ENCODE measurements at regions not wholly inside any gene's neighbourhood (a gene's known extent, or its start where the extent isn't known, plus 50 kb on each side); places are given as distances from the start of the nearest gene placed in this dataset.

DNA sequence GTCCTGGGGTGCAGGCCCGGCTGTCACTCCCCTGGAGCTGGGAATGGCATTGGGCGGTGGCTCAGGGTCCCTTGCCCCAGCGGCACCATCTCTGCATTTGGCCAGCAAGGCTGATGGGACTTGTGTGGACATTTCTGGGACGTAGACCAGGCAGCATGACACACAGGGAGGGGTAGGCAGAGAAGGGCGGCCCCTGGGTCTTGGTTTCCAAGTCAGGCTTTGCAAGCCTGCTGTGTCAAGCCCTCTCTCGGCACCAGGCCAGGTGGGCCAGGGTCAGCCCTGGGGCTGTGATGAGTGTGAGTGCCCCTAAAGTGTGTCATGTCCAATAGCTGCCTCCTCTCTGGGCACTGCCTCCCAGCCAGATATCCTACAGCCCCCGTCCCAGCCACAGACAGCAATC, 335.2 kb downstream of the SEC14L1 start:
- TF ChIP-seq EZH2phosphoT487 (IDR thresholded peaks at IDR 0.05; ENCODE audit: borderline replicate concordance, low read length) (no peak), EZH2 (IDR thresholded peaks at IDR 0.05; ENCODE audit: low read length, unreplicated experiment) (no peak)
- TF ChIP-seq, protein P1, sequence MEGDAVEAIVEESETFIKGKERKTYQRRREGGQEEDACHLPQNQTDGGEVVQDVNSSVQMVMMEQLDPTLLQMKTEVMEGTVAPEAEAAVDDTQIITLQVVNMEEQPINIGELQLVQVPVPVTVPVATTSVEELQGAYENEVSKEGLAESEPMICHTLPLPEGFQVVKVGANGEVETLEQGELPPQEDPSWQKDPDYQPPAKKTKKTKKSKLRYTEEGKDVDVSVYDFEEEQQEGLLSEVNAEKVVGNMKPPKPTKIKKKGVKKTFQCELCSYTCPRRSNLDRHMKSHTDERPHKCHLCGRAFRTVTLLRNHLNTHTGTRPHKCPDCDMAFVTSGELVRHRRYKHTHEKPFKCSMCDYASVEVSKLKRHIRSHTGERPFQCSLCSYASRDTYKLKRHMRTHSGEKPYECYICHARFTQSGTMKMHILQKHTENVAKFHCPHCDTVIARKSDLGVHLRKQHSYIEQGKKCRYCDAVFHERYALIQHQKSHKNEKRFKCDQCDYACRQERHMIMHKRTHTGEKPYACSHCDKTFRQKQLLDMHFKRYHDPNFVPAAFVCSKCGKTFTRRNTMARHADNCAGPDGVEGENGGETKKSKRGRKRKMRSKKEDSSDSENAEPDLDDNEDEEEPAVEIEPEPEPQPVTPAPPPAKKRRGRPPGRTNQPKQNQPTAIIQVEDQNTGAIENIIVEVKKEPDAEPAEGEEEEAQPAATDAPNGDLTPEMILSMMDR (conservative IDR thresholded peaks at IDR 0.05; ENCODE audit: low read depth, low read length): no peak
- Histone ChIP-seq H3K9ac (ENCODE audit: low read length) (no peak overlapping the region), H3K9me3 (ENCODE audit: low read length) (no peaks in the 10 kb centered on the region), H3K36me3 (ENCODE audit: low read depth, low read length) (no peaks in the 10 kb centered on the region; the same call in 1 of the 2 replicates), H3K27me3 (ENCODE audit: low read length) (no peaks in the 10 kb centered on the region), H3F3A (ENCODE audit: low read length, unreplicated experiment) (peaks cover 6% of the 10 kb centered on the region), H3K27ac (ENCODE audit: low read length) (peak overlapping the region; percentile 75; the same call in 1 of the 2 replicates), H2AFZ (ENCODE audit: low read length) (no peak overlapping the region), H4K20me1 (ENCODE audit: low read length) (peaks cover 22% of the 10 kb centered on the region; the same call in 1 of the 2 replicates), H3K79me2 (ENCODE audit: low read length) (peaks cover 91% of the 10 kb centered on the region), H3K4me3 (ENCODE audit: low read length) (no peak overlapping the region), H3K4me2 (ENCODE audit: low read length) (peak overlapping the region; percentile 69), H3K9me2 (replicated peaks; ENCODE audit: low read length) (no peaks in the 10 kb centered on the region), H3K4me1 (ENCODE audit: insufficient read depth, low read length) (peaks cover 49% of the 10 kb centered on the region)
- ATAC-seq: no peak
- CTCF ChIA-PET: no interaction called here
- POLR2A ChIA-PET (ENCODE audit: unreplicated experiment): interaction anchor here (0.6 kb wide), 2 partner anchors 24 to 1106 kb away, joined by 5 to 8 read pairs; no protein-coding TSS in a partner anchor
- DNase-seq: peak; percentile 35
- no TSS peak for BruUV-seq (replicated peaks)
- intact Hi-C loops (cut with micrococcal nuclease): loop anchor here (5.0 kb wide), 1 partner anchor 144 kb away; no protein-coding TSS in a partner anchor

DNA sequence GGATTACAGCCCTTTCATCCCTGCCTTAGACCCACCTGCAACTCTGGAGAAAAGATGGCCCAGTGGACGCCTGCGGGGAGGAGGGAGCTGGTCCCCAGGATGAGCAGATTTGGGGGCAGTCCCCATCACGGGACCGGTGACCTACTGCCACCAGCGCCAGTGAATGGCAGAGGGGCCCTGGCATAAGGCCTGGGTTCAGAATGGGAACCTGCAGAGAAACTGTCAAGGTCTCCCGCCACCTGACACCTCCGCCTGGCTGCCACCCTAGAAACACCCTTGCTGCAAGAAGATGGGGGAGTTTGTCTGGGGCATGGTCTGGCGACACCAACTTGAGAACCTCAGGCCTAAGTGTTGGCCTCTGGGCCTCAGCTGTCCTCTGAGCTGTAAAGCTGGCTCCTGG, 335.7 kb downstream of the SEC14L1 start:
- peaks cover 6% of the 10 kb centered on the region for H3F3A ChIP-seq (ENCODE audit: low read length, unreplicated experiment)
- ATAC-seq (peak; percentile 2; the same call in 1 of the 2 replicates), DNase-seq (no peak)
- intact Hi-C loops (cut with micrococcal nuclease): loop anchor here (5.0 kb wide), 1 partner anchor 144 kb away; no protein-coding TSS in a partner anchor
- H3K27ac ChIP-seq (ENCODE audit: low read length): peak overlapping the region; percentile 75
- H3K79me2 ChIP-seq (ENCODE audit: low read length): peaks cover 87% of the 10 kb centered on the region
- no peak overlapping the region; the same call in 1 of the 2 replicates for H3K4me3 ChIP-seq (ENCODE audit: low read length)
- H3K4me2 ChIP-seq (ENCODE audit: low read length): peak overlapping the region; percentile 69
- H3K27me3 ChIP-seq (ENCODE audit: low read length): no peaks in the 10 kb centered on the region
- H2AFZ ChIP-seq (ENCODE audit: low read length): no peak overlapping the region
- no TSS peak for BruUV-seq (replicated peaks)
- TF ChIP-seq, protein P1 (conservative IDR thresholded peaks at IDR 0.05; ENCODE audit: low read depth, low read length): no peak
- TF ChIP-seq EZH2phosphoT487 (IDR thresholded peaks at IDR 0.05; ENCODE audit: borderline replicate concordance, low read length) (no peak), EZH2 (IDR thresholded peaks at IDR 0.05; ENCODE audit: low read length, unreplicated experiment) (no peak)
- H3K9me2 ChIP-seq (replicated peaks; ENCODE audit: low read length): no peaks in the 10 kb centered on the region
- no peak overlapping the region for H3K9ac ChIP-seq (ENCODE audit: low read length)
- H3K9me3 ChIP-seq (ENCODE audit: low read length): no peaks in the 10 kb centered on the region
- H3K4me1 ChIP-seq (ENCODE audit: insufficient read depth, low read length): peaks cover 44% of the 10 kb centered on the region
- CTCF ChIA-PET: no interaction called here
- POLR2A ChIA-PET (ENCODE audit: unreplicated experiment): interaction anchor here (0.6 kb wide), 1 partner anchor 1106 kb away, joined by 5 read pairs; no protein-coding TSS in a partner anchor
- no peaks in the 10 kb centered on the region; the same call in 1 of the 2 replicates for H3K36me3 ChIP-seq (ENCODE audit: low read depth, low read length)
- H4K20me1 ChIP-seq (ENCODE audit: low read length): peaks cover 23% of the 10 kb centered on the region; the same call in 1 of the 2 replicates

Data from PC-3 (cell line).